GM21515 (cell line): ENCODE measurements at regions not wholly inside any gene's neighbourhood (a gene's known extent, or its start where the extent isn't known, plus 50 kb on each side); places are given as distances from the start of the nearest gene placed in this dataset.
"Not testable (repeated sequence)": the region's sequence is repeated elsewhere in the genome, so short reads cannot be mapped to it uniquely, and the experiment has no call there.

Experiments
- ATAC-seq: cut with Tn5 transposase; IDR thresholded peaks from one replicate; pipeline ENCODE4 v1.9.1; 2021; ENCODE audit not compliant: unreplicated experiment

DNA sequence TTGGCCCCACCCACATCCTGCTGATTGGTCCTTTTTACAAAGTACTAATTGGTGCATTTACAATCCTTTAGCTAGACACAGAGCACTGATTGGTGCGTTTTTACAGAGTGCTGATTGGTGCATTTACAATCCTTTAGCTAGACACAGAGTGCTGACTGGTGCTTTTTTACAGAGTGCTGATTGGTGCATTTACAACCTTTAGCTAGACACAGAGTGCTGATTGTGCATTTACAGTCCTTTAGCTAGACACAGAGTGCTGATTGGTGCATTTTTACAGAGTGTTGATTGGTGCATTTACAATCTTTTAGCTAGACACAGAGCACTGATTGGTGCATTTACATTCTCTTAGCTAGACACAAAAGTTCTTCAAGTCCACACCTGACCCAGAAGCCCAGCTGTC is 144.2 kb upstream of the XIRP2 start:
- not testable (repeated sequence) for ATAC-seq

DNA sequence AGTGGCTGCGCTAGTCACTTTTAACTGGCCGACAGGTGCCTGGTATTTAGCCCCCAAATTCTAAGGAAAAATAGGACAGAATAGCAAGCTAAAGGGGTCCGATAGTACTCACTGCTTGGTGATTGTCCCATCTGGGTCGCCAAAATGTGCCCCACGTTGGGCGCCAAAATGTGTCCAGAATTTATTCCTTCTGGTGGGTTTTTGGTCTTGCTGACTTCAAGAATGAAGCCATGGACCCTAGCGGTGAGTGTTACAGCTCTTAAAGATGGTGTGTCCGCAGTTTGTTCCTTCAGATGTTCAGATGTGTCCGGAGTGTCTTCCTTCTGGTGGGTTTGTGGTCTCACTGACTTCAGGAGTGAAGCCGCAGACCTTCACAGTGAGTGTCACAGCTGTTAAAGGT is 144.8 kb upstream of the XIRP2 start:
- ATAC-seq, result not testable (repeated sequence)

DNA sequence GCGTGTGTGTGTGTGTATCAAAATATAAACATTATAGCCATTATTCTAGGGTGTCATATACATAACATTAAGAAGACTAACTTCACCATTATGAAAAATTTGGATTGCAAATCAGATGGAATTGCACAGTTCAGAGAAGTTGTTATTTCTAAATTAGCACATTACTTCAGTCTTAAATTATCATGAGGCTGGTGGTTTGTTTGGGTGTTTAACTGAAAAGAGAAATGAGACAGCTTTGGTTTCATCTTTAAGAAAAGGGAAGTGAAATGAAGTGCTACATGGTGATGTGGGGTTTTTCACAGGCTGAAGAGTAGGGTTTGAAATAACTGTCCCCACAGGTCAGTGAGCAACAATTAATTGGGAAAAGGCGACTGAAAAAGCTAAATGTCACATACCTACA is 161.2 kb upstream of the XIRP2 start:
- peak; percentile 99 for ATAC-seq

DNA sequence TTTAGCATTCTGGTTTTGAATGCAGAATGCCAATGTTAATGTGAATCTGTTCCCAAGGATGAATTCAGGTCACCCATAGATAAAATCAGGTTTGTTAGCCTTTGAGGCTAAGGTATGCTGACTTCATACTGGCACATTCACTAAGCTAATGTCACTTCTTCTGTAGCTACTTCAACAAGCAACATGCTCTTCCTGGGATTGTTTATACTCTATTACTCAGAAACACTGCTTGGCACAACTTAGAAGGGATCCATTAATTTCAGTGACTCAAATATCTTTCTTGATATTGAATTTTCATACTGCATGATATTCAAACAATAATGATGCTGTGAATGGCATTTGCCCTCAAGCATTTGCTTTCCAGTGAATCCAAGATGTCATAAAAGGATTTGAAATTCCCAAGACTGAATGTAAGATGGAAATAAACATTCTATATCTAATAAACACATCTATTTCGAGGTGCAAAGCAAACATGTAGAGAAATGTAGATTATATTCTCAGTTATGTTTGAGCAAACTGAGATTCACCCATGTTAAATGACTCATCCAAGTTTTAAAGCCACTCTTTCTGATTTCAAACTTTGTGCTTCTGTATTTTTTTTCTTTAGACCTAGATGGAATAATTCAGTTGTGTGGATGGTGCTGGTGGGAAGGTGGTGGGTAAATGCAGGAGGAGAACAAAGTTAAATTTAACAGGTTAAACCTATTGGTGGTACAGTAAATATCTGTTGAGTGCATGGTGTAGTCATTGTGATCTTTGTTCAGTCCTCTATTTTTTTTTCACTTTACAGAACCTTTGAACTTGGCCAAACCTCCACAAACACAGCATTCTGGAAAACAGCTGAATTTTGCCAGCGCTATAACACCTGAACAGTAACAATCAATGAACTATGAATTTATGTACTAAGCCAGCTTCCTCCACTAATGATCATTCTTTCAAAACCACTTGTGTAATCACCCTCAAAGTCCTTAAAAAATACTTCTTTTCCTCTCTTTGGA is 162.1 kb upstream of the XIRP2 start:
- ATAC-seq, result no peak

DNA sequence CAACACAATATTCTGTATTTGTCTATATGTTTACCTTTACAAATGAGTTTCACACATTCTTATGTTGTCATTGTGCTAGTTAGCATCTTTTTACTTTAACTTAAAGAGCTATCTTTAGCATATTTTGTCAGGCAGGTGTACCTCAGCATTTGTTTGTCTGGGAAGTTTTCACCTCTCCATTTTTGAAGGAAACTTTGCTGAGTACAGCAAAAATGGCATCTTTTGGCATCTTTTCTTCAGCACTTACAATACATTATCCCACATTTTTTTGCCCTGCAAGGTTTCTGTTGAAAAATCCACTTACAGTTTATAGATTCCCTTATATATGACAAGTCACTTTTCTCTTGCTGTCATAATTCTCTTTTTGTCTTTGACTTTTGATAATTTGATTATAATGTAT is 171.3 kb upstream of the XIRP2 start:
- ATAC-seq, result no peak

DNA sequence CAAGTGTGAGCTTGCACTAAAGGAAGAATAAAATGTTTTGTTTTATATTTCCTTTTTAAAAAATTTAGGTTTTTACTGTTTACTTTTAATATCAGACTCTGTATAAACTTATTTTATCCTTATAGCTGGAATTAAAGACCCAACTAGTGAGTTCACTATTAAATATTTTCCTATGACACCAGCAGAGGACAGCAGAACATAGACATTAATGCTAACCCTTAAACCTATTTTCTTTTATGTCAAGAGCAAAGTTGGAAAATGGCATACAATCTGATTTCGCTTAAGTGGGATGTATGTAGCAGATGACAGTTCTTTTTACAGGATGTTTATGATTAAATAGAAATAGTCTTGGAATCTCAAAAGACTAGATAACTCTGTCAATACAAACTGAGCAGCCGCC is 188.2 kb upstream of the XIRP2 start:
- ATAC-seq, result no peak

DNA sequence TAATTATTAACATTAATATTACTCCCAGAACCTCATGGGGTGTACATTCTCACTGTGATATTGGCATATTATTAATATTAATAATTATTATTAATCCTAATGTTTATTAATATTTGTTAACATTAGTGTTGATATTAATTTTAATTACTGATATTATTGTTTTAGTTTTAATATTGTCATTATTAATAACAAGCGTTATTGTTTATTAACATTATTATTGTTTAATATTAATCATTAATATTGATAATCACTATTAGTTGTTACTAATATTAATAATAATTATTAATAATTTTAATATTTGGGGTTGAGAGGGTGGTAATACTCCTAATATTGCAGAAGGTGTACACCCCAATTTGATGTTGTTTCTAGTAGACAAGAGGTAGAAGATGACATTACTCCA is 193.1 kb upstream of the XIRP2 start:
- no peak for ATAC-seq

DNA sequence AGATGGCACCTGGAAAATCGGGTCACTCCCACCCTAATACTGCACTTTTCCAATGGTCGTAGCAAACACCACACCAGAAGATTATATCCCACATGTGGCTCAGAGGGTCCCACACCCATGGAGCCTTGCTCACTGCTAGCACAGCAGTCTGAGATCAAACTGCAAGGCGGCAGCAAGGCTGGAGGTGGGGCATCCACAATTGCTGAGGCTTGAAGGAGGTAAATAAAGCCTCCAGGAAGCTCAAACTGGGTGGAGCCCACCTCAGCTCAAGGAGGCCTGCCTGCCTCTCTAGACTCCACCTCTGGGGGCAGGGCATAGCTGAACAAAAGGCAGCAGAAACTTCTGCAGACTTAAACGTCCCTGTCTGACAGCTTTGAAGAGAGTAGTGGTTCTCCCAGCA is 192.0 kb upstream of the SCN7A start:
- not testable (repeated sequence) for ATAC-seq

DNA sequence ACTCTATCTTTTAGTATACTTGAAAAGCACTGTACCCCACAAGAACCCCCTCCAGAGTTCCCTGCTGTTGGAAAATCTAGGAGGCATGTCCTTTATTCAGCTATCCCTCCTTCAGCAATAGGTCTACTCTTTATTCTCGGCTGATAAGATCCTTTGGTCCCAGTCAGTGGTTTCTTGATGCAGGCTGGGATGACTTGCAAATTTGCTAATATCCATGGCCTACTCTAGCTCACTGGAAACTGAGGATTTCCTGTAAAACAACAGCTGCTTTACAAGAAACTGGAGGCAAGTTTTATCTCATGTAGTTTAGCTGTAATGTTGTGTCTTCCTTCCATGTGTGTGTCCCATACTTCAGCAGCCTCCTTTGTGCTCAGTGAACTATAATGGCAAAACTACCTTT is 183.9 kb upstream of the SCN7A start:
- no peak for ATAC-seq

DNA sequence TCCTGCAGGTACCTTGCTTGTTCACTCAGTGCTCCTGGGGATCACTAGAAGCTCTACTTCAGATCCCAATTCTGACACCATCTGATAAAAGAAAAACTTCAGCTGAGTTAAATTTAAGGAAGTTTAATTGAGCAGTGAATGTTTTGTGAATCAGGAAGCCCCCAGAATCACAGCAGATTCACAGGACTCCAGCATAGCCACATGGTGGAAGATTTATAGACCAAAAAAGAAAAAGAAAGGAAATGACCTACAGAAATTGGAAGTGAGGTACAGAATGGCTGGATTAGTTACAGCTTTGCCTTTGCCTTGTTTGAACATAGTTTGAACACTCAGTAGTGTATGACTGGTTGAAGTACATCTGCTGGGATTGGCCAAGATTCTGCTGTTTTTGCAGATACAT is 182.7 kb upstream of the SCN7A start:
- ATAC-seq, result no peak

DNA sequence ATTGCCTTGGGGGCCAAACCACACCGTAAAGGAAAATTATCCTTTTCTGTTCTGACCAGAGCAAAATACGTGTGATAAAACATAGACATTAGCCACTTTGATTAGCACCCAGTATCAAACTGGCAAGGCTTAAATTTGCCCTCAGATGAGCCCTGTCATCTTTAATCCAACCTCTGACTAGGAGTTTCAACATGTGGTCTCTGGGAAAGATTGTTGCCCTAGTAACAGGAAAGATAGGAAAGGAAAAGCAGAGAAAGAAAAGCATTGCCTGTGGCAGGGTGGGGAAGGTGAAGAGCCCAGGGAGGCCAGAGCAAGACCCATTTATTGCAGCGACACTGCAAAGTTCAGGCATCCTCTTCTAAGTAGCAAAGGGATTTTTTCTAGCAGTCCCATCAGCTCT is 181.5 kb upstream of the SCN7A start:
- ATAC-seq, result no peak

DNA sequence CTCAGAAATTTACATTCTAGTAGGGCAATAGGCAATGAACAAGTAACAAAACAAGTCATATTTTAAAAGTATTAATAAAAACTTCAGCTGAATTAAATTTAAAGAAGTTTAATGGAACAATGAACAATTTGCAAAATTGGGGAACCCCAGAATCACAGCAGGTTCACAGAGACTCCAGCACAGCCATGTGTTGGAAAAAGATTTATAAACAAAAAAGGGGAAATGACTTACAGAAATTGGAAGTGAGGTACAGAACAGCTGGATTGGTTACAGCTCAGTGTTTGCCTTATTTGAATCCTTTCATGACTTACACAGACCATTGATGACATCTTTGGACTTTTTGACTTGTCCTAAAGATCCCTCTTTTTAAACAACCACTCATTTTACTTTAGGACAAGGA is 179.9 kb upstream of the SCN7A start:
- no peak for ATAC-seq

DNA sequence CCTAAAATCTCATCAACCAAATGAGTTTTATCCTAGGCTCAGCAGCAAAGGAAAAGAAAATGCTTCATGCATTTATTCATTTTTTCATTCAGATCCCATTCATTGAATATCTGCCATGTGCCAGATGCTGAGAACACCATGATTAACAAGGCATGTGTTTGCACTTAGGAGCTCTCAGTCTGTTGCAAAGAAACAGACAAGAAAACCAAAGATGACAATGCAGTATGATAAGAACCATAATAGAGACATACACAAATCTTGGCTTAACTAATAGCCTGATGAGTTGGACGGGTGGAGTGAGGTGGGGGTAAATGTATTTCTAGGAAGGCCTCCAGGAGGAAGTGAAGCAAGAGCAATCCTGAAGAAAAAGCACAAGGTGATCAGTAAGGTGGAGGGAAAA is 177.8 kb upstream of the SCN7A start:
- no peak for ATAC-seq

DNA sequence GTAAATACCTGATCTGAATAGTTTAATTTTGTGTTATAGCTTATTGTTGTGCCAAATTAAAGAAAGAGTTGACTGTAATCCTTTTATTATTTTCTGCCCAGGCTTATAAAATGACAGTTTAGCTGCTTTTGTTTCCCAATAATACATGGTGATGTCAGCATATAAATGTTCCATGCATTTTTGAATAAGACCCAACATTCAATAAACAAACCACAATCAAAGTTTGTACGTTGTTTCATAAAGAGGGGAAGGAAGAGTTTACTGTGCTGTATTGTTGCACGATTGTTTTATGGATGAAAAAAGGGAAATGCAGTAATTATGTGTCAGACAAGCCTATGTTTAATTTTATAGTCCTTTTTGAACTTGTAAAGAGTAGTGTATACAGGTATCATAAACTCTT is 177.2 kb upstream of the SCN7A start:
- ATAC-seq, result no peak

DNA sequence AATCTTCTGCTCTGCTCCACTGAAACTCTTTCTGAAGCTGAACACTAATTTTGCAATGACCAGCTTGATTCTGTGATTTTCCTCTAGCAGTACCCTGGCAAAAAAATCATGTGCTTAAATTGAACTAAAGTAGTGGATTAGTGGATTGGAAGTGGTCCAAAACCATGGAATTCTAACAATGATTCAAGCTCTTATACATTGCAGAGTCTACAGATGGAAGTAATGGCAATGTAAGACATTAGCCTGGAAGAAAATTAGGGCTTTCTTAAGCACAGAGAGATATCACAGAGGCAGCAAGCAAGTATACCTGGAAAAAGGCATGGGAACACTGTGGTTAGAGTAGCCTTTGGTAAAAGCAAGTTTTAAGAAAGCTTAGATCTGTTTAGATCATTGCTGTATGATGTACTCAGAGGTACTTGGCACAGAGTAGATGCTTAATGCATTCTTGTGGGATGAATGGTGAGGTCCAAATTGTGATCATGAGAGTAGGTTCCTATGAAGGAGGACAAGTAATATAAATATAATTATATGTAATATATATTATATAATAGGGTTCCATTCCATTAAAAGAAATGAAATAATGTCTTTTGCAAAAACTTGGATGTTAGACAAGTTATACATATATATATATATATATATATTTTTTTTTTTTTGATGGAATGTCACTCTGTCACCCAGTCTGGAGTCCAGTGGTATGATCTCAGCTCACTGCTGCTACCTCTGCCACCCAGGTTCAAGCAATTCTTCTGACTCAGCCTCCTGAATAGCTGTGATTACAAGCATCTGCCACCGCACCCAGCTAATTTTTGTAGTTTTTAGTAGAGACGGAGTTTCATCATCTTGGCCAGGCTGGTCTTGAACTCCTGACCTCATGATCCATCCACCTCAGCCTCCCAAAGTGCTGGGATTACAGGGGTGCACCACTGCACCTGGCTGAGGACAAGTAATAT is 172.2 kb upstream of the SCN7A start:
- ATAC-seq, result no peak

DNA sequence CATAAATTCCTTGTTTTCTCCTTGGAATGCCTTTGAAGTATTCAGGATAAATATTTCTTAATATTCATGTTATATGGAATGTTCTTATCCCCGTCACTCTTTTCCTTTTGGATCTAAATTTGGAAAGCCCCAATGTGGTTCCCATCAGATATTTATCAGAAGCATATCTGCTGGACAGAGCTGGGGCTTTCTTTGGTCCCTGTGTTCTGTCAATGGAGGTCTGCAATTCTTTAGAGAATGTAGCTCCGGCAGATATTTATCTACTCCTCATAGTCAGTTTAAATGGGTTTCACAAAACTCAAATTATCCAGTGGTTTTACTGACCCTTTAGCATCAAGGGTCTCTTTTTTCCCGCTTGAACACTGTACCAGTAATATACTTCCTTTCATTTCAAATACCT is 167.8 kb upstream of the SCN7A start:
- no peak for ATAC-seq

DNA sequence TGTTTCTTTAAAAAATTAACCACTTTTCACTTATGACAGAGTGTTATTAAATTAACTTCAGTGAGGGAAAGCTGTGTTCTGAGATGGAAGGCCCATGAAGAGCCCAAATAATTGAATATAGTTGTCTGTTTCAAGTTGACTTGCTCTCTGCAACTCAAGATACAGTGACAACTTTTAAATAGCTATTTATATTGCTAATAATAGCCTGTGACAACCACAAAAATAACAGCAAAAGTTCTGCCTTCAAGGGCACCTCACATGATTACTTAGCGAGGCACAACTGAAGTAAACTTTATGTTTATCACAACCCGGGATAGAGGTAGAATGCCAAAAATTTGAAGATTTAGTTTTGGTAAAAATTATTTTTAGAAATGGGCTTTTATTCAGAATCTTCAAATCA is 167.3 kb upstream of the SCN7A start:
- ATAC-seq, result no peak

DNA sequence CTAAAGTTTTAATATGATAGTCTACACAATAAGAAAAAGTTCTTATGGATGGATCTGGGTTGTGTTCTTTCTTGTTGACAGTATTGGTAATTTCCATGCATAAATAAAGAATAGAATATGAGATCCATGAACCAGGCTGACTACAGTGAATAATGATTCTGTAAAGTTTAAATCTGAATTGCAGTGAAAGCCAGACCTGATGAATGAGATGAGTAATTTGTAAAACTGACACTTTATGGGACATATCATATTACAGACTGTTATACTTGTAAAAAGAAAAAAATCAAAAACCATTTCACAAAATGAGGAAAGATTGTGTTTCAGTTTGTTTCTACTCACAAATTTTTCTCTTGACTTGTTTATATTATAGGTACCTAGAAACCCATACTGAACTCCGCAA is 164.9 kb upstream of the SCN7A start:
- ATAC-seq, result no peak

DNA sequence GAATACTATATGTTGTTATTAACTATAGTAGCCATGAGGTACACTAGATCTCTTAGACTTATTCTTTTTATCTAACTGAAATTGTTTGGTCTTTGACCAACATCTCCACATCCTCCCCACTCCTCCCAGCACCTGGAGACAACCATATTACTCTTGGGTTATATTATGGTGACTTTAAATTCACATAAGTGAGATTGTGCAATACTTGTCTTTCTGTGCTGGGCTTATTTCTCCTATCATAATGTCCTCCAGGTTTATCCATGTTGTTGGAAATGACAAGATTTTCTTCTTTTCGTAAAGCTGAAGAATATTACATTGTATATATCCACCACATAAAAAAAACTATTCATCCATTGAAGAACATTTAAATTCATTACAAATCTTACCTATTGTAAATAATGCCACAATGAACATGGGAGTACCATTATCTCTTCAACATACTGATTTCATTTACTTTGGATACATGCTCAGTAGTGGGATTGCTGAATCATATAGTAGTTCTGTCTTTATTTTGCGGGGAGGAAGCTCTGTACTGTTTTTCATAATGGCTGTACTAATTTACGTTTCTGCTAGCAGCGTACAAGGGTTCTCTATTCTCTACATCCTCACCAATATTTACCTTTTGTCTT is 159.2 kb upstream of the SCN7A start:
- ATAC-seq, result no peak

DNA sequence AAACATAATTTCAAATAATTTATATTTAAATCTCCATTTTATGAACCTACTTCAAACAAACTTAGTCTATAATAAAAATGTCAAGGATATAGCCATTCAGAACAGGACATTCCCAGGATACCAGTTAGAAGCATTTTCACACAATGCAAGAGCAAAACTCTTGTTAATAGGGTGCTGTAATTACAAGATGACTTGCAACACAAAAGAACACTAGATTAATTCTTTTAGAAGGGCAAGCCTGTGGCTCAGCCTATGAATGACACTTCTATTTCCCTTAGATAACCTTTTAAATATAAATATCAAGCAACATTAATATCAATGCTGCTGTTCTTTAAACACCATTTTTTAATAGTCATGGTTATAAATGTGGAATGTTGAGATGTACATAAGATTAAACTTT is 157.9 kb upstream of the SCN7A start:
- ATAC-seq, result no peak

DNA sequence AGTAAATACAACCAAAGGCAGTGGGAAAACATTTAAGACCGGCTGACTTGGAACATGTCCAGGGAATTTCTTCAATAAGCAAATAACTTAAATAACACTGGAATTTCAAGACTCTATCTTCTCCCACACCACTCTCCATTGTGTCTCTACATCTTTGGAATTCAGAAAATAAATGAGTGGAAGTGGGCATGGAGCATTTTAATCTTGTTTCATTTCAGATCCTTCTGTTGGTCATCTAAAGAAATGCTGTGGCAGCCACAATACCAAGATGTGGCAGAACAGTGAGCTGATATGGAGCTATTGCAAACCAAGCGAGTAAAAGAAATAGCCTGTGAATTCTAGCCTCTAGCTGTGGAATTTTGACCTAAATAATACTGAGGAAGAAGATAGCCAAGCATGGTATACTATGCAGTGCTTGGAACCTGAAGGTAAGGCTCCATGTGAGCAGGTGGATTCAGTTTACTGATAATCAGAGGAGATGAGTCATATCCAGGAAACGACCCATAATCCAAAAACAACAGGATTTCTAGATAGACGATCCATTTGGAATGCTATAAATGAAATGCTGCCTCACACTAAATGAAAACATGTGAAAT is 157.1 kb upstream of the SCN7A start:
- ATAC-seq, result no peak
